H7 (cell line): ENCODE measurements at regions not wholly inside any gene's neighbourhood (a gene's known extent, or its start where the extent isn't known, plus 50 kb on each side); places are given as distances from the start of the nearest gene placed in this dataset.
A peak's percentile ranks its signal among the peaks of the same experiment; 100 is the strongest.
"Not testable (repeated sequence)": the region's sequence is repeated elsewhere in the genome, so short reads cannot be mapped to it uniquely, and the experiment has no call there.

Experiments used
- DNase-seq: peaks from one replicate; pipeline ENCODE4 v3.0.0; 2012
- H3K27me3 ChIP-seq: 2 replicates; pipeline ENCODE4 v1.6.0; 2011; ENCODE audit warnings: mild to moderate bottlenecking, low read length; ENCODE audit not compliant: control insufficient read depth, insufficient read depth
- H3K36me3 ChIP-seq: replicated peaks from 2 replicates; pipeline ENCODE4 v1.5.1; 2011; ENCODE audit warnings: low read length; ENCODE audit not compliant: control insufficient read depth, insufficient read depth
- H3K4me3 ChIP-seq: 2 replicates; pipeline ENCODE4 v1.5.1; 2011; ENCODE audit warnings: low read depth, mild to moderate bottlenecking, control low read depth, low read length, moderate library complexity; ENCODE audit not compliant: insufficient read depth

DNA sequence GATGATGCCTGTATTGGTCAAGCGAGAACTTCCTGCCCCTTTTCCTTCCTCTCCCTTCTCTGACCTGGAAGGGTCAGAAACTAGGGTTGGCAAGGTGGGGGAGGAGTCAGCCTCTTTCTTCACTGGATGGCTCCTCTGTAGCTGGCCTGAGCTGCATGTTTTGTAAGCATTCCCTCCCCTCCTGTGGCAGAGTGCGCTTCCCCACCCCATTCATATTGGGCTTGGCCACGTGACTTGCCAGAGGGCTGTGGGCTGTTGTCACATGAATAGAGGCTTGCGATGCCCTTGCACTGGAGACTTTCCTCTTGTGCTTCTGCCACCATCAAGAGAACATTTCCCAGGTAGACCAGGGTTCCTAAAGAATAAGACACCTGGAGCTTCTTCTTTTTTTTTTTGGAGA lies 111.3 kb upstream of the PODXL start:
- DNase-seq: no peak

GRCh38 chr7:131665021-131665420 lies 108.6 kb upstream of the PODXL start:
- DNase-seq: no peak
- Histone ChIP-seq H3K27me3 (no peaks in the 10 kb centered on the region), H3K4me3 (no peak overlapping the region), H3K36me3 (no peaks in the 10 kb centered on the region)

More for the DNA sequence above, 111.3 kb upstream of the PODXL start:
- Histone ChIP-seq H3K4me3 (no peak overlapping the region), H3K27me3 (no peaks in the 10 kb centered on the region), H3K36me3 (no peaks in the 10 kb centered on the region)

DNA sequence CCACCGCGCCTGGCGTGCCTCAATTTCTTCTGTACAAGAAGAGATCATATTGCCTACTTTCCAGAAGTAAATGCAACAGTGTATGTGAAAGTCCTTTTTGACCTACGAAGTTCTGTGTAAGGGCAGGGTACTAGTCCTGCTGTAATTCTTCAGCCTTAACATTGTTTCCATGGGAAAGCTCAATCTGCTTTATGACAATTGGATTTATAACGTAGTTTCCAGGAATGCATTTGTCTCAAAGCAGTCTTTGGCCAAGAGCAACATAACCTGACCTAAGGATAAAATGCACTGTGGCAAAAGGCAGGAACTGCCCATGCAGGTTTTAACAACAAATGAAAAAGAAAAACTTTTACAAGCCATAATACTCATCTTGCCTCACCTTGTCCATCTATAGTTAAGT lies 108.1 kb upstream of the PODXL start:
- no peak overlapping the region for H3K4me3 ChIP-seq
- H3K27me3 ChIP-seq: no peaks in the 10 kb centered on the region
- no peak for DNase-seq
- H3K36me3 ChIP-seq: no peaks in the 10 kb centered on the region

GRCh38 chr7:131662301-131662873 lies 106.0 kb upstream of the PODXL start:
- not testable (repeated sequence) for H3K4me3 ChIP-seq, H3K36me3 ChIP-seq, DNase-seq, H3K27me3 ChIP-seq

GRCh38 chr7:131657881-131658280 lies 101.5 kb upstream of the PODXL start:
- Histone ChIP-seq H3K4me3 (no peak overlapping the region), H3K27me3 (no peaks in the 10 kb centered on the region), H3K36me3 (no peaks in the 10 kb centered on the region)
- DNase-seq: no peak

DNA sequence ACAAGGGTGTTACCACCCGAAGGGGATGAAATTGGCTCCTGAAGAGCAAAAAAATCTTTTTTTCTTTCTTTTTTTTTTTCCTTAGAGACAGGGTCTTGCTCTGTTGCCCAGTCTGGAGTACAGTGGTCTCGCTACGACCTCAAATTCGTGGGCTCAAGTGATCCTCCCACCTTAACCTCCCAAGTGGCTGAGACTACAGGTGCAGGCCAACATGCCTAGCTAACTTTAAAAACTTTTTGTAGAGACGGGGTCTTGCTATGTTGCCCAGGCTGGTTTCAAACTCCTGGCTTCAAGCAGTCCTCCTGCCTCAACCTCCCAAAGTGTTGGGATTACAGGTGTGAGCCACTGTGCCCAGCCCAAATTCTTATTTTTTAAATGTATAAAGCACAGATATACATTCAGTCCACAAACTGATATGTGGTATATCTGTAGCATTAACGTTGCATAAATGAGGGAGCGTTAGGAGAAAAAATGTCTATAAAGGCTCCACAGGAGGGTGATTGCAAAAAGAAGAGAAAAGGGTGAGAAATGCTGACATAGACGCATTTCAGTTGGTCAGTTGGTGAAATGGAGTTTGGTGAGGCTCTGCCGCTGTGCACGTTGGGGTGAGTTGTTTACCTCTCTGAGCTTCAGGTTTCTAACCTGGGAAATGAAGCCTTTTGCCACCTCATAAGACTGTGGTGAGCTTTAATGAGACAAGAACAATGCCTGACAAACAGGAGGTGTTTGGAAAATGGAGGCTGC lies 100.7 kb upstream of the PODXL start:
- Histone ChIP-seq H3K4me3 (no peak overlapping the region), H3K36me3 (no peaks in the 10 kb centered on the region), H3K27me3 (no peaks in the 10 kb centered on the region)
- no peak for DNase-seq

DNA sequence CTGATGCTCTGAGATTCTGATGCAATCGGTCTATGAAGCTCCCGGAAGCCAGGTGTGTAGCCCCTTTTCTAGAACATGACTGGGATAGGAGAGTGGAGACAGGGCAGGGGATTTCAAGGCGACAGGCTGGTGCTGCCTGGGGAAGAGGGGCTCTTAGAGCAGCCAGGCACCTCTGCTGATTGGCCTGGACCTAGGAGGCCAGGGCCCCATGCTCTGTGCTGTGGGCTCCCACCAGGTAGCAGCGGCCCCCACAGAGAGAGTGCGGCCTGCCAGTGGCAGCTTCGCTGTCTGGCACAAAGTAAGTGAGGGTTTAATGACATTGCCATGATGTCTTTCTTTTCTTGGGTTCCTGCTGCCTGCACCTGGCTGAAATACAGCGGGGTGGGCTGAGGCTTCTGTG lies 99.4 kb upstream of the PODXL start:
- H3K4me3 ChIP-seq: no peak overlapping the region
- H3K27me3 ChIP-seq: no peaks in the 10 kb centered on the region
- no peaks in the 10 kb centered on the region for H3K36me3 ChIP-seq
- peak; percentile 52 for DNase-seq

DNA sequence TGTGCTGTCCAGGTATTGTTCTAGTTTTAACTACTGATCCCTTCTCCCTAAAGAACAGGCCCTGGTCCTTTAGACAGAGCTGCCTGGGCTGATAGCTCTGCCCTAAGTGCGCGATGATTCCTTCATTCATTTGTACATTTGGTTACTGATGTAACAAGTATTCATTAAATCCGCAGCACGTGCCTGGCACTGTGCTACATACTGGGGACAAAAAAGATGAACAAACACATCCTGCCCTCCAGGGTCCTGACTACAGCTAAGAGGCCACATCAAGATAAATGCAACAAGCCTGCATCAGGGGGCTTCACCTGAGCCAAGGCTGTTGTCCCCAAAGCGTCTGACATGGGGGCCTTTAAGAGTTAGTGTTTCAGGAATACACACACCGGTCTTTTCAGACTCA lies 99.0 kb upstream of the PODXL start:
- DNase-seq: peak; percentile 35
- H3K4me3 ChIP-seq: no peak overlapping the region
- H3K27me3 ChIP-seq: no peaks in the 10 kb centered on the region

DNA sequence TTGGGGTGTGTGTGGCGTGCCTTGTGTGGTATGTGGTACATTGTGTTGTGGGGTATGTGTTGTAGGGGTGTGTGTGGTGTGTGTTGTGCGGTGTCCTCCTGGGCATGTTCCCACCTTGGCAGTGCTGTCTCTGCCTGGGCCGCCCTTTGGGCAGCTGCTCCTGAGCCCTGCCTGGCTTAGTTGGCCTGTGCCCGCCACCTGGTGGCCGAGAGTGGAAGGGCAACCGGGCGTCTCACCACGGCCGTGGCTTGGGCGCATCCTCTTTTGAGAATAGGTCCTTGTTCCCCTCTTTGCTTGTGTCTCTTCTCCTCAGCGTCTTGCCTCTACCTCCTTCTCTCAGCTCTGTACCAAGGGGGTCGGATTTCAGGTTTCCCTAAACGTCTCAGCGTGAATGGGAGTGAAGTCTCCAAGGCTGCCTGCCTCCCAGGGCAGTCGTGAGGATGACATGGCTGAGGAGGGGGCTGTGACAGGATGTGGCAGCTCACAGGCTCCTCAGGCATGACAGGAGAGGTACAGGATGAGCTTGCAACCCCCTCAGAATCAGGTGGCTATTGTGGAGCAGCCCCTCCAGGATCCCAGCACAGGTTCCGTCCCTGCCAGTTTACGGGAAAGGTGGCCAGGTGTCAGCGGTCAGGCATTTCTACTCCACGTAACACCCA lies 98.4 kb upstream of the PODXL start:
- Histone ChIP-seq H3K4me3 (no peak overlapping the region), H3K36me3 (no peaks in the 10 kb centered on the region), H3K27me3 (no peaks in the 10 kb centered on the region)
- DNase-seq: peak; percentile 93

More for the DNA sequence above, 99.0 kb upstream of the PODXL start:
- no peaks in the 10 kb centered on the region for H3K36me3 ChIP-seq

DNA sequence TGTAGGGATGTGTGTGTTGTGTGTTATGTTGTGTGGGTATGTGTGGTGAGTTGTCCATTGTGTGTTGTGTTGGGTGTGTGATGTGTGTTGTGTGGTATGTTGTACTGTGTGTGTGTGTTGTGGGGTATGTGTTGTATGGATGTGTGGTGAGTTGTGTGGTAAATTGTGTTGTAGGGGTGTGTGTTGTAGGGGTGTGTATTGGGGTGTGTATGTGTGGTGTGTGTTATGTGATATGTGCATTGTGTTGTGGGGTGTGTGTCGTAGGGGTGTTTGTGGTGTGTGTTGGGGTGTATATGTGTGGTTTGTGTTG lies 97.8 kb upstream of the PODXL start:
- DNase-seq: no peak
- Histone ChIP-seq H3K27me3 (no peaks in the 10 kb centered on the region), H3K36me3 (no peaks in the 10 kb centered on the region), H3K4me3 (no peak overlapping the region)

- Histone ChIP-seq H3K27me3 (no peaks in the 10 kb centered on the region), H3K4me3 (no peak overlapping the region), H3K36me3 (no peaks in the 10 kb centered on the region)
- peak; percentile 25 for DNase-seq
Observed at GRCh38 chr7:131653418-131654248, 97.2 kb upstream of the PODXL start.

- Histone ChIP-seq H3K27me3 (no peaks in the 10 kb centered on the region), H3K36me3 (no peaks in the 10 kb centered on the region), H3K4me3 (no peak overlapping the region)
- peak; percentile 42 for DNase-seq
Observed at GRCh38 chr7:131652934-131653333, 96.5 kb upstream of the PODXL start.

- DNase-seq: no peak
- H3K27me3 ChIP-seq: no peaks in the 10 kb centered on the region
- no peaks in the 10 kb centered on the region for H3K36me3 ChIP-seq
- no peak overlapping the region for H3K4me3 ChIP-seq
Observed at GRCh38 chr7:131652194-131652593, 95.8 kb upstream of the PODXL start.

DNA sequence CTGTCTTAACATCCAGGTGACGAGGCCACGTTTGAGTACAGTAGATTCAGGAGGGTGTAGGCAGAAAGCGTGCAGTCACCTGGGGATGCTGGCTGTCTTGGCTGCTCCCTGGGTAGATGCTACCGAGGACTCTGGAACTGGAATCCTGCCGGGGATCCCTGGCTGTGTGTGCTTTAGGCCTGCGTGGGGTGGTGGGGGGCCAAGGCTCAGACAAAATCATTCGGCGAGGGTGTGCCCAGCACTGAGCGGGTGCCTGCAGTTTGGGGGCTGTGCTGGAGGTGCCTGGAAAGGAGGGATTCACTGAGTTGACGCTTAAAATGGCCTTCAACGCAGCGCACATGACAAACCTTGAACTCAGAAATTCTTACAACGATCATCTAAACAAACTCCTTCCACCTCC lies 93.5 kb upstream of the PODXL start:
- Histone ChIP-seq H3K27me3 (no peaks in the 10 kb centered on the region), H3K4me3 (no peak overlapping the region), H3K36me3 (no peaks in the 10 kb centered on the region)
- no peak for DNase-seq
